ENCODE measurements at regions not wholly inside any gene's neighbourhood (a gene's known extent, or its start where the extent isn't known, plus 50 kb on each side); places are given as distances from the start of the nearest gene placed in this dataset.

DNA sequence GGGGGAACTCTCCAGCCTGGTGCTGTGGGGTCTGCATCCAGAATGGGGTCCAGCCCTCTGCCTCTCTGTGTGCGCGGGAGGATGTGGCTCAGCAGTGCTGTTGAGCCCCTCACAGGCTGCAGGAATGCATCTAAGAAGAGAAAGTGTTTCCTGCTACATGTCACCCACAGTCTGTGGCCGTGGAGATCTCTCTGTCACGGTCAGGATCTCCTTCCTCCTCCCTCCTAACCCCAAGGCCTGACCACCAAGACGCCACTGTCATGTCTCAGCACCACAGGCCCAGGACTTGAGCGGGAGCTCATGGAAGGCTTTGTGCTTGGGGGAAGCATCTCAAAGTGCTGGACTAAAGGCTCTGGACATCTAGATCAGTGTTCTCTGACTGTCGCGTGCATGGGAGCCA, 90.1 kb downstream of the SREK1 start:
- no peak for TF ChIP-seq POLR2AphosphoS5 (IDR thresholded peaks at IDR 0.05)
- TF ChIP-seq CTCF (IDR thresholded peaks at IDR 0.05), result no peak
- TF ChIP-seq POLR2A (IDR thresholded peaks at IDR 0.05; ENCODE audit: low read depth), result no peak
- TF ChIP-seq EP300 (IDR thresholded peaks at IDR 0.05), result no peak
